ENCODE measurements at regions not wholly inside any gene's neighbourhood (a gene's known extent, or its start where the extent isn't known, plus 50 kb on each side); places are given as distances from the start of the nearest gene placed in this dataset.

GRCh38 chr2:155662224-155662623, 670.3 kb downstream of the NR4A2 start:
- TF ChIP-seq CTCF (conservative IDR thresholded peaks at IDR 0.05) (no peak), ZFX (IDR thresholded peaks at IDR 0.05) (no peak)

Data from C4-2B (cell line).